Suprapubic skin (tissue), 4 donors: ENCODE measurements at regions not wholly inside any gene's neighbourhood (a gene's known extent, or its start where the extent isn't known, plus 50 kb on each side); places are given as distances from the start of the nearest gene placed in this dataset.

Experiments used
- DNase-seq, 2 donors: peaks; one replicate each; pipeline ENCODE4 v3.0.0-alpha.2; 2019; ENCODE audit warnings: low spot score in 2 of 2
- H3K27ac ChIP-seq: fragments of 200-600 bp; sonication (generic); one replicate; pipeline ENCODE4 v1.5.1; 2019
- H3K27me3 ChIP-seq: fragments of 200-600 bp; sonication (generic); one replicate; pipeline ENCODE4 v1.5.1; 2019
- H3K36me3 ChIP-seq: fragments of 200-600 bp; sonication (generic); one replicate; pipeline ENCODE4 v1.5.1; 2019
- H3K4me1 ChIP-seq: fragments of 200-600 bp; sonication (generic); one replicate; pipeline ENCODE4 v1.5.1; 2019
- H3K4me3 ChIP-seq: fragments of 200-600 bp; sonication (generic); one replicate; pipeline ENCODE4 v1.5.1; 2019; ENCODE audit warnings: mild to moderate bottlenecking
- H3K9me3 ChIP-seq: fragments of 200-600 bp; sonication (generic); one replicate; pipeline ENCODE4 v1.5.1; 2019
- CTCF ChIP-seq, 2 donors: fragments of 200-600 bp in 1 of 2; fragments of 450-650 bp in 1 of 2; sonication (generic) in 1 of 2; IDR thresholded peaks; one replicate each; pipeline ENCODE4 v1.5.1; 2016 to 2019; ENCODE audit warnings: antibody characterized with exemption in 2 of 2, mild to moderate bottlenecking in 1 of 2, moderate library complexity in 1 of 2
- EP300 ChIP-seq: sonication (generic); formaldehyde crosslinking; IDR thresholded peaks from one replicate; pipeline ENCODE4 v1.6.1; 2017; ENCODE audit warnings: antibody characterized with exemption
- POLR2A ChIP-seq, 2 donors: fragments of 450-650 bp; IDR thresholded peaks; one replicate each; pipeline ENCODE4 v1.6.1; 2017; ENCODE audit warnings: antibody characterized with exemption in 2 of 2, mild to moderate bottlenecking in 2 of 2, moderate library complexity in 2 of 2
- POLR2AphosphoS5 ChIP-seq, 3 donors: sonication (generic); formaldehyde crosslinking; IDR thresholded peaks; one replicate each; pipeline ENCODE4 v1.6.1; 2017; ENCODE audit warnings: antibody characterized with exemption in 3 of 3
- WGBS: methylation state at CpG from one replicate; pipeline ENCODE4 v1.1.5; 2018; 5-methylcytosine and 5-hydroxymethylcytosine counted together

- WGBS = 91% methylated on average over 2 of the region's 2 CpGs
- Histone ChIP-seq H3K27ac (no peak overlapping the region), H3K9me3 (no peaks in the 10 kb centered on the region), H3K36me3 (no peaks in the 10 kb centered on the region), H3K4me1 (no peaks in the 10 kb centered on the region), H3K27me3 (no peaks in the 10 kb centered on the region), H3K4me3 (no peak overlapping the region)
- TF ChIP-seq POLR2A (IDR thresholded peaks at IDR 0.05) (no peak), CTCF (IDR thresholded peaks at IDR 0.05) (no peak), EP300 (no peak), POLR2AphosphoS5 (IDR thresholded peaks at IDR 0.05) (no peak)
- DNase-seq = no peak
These were observed 1091.7 kb downstream of the TDRD15 start for GRCh38 chr2:22215517-22215916.

- TF ChIP-seq POLR2AphosphoS5 (IDR thresholded peaks at IDR 0.05) = no peak
- TF ChIP-seq CTCF (IDR thresholded peaks at IDR 0.05) = no peak
- no peak for TF ChIP-seq EP300
- TF ChIP-seq POLR2A (IDR thresholded peaks at IDR 0.05) = no peak
- no peak for DNase-seq
- no peaks in the 10 kb centered on the region for H3K4me1 ChIP-seq
- no peaks in the 10 kb centered on the region for H3K27me3 ChIP-seq
- H3K4me3 ChIP-seq = no peak overlapping the region
- H3K27ac ChIP-seq = no peak overlapping the region
- H3K36me3 ChIP-seq = no peaks in the 10 kb centered on the region
- 45% methylated on average over 1 of the region's 1 CpG for WGBS
- no peaks in the 10 kb centered on the region for H3K9me3 ChIP-seq
These were observed 1094.1 kb downstream of the TDRD15 start for GRCh38 chr2:22217881-22218280.

GRCh38 chr2:22221006-22221405 is 1097.2 kb downstream of the TDRD15 start:
- Histone ChIP-seq H3K36me3 (no peaks in the 10 kb centered on the region), H3K4me3 (no peak overlapping the region), H3K27ac (no peak overlapping the region), H3K9me3 (no peaks in the 10 kb centered on the region), H3K4me1 (no peaks in the 10 kb centered on the region), H3K27me3 (no peaks in the 10 kb centered on the region)
- WGBS = 17% methylated on average over 1 of the region's 1 CpG
- no peak for TF ChIP-seq CTCF (IDR thresholded peaks at IDR 0.05)
- no peak for TF ChIP-seq POLR2A (IDR thresholded peaks at IDR 0.05)
- DNase-seq = no peak

GRCh38 chr2:22238967-22239366 is 1115.2 kb downstream of the TDRD15 start:
- Histone ChIP-seq H3K27ac (no peak overlapping the region), H3K36me3 (no peaks in the 10 kb centered on the region), H3K4me1 (no peaks in the 10 kb centered on the region), H3K9me3 (no peaks in the 10 kb centered on the region), H3K27me3 (no peaks in the 10 kb centered on the region), H3K4me3 (no peak overlapping the region)
- 95% methylated on average over 3 of the region's 3 CpGs for WGBS
- TF ChIP-seq EP300 (no peak), POLR2A (IDR thresholded peaks at IDR 0.05) (no peak), POLR2AphosphoS5 (IDR thresholded peaks at IDR 0.05) (no peak), CTCF (IDR thresholded peaks at IDR 0.05) (no peak)
- no peak for DNase-seq

- DNase-seq = no peak
These were observed 1123.7 kb downstream of the TDRD15 start for GRCh38 chr2:22247466-22247865.

More at GRCh38 chr2:22247466-22247865, 1123.7 kb downstream of the TDRD15 start:
- Histone ChIP-seq H3K4me3 (no peak overlapping the region), H3K27ac (no peak overlapping the region), H3K36me3 (no peaks in the 10 kb centered on the region), H3K27me3 (no peaks in the 10 kb centered on the region), H3K9me3 (no peaks in the 10 kb centered on the region), H3K4me1 (no peaks in the 10 kb centered on the region)
- TF ChIP-seq EP300 (no peak), CTCF (IDR thresholded peaks at IDR 0.05) (no peak), POLR2AphosphoS5 (IDR thresholded peaks at IDR 0.05) (no peak), POLR2A (IDR thresholded peaks at IDR 0.05) (no peak)
- WGBS = 63% methylated on average over 4 of the region's 4 CpGs
